ENCODE measurements at regions not wholly inside any gene's neighbourhood (a gene's known extent, or its start where the extent isn't known, plus 50 kb on each side); places are given as distances from the start of the nearest gene placed in this dataset.

- TF ChIP-seq CTCF (IDR thresholded peaks at IDR 0.05; ENCODE audit: control extremely low read depth, extremely low read depth, low read depth, missing control alignments): no peak
- ChIA-PET CTCF (no interaction called here), POLR2A (no interaction called here)
- DNase-seq (ENCODE audit: extremely low spot score): no peak
These were observed 216.8 kb downstream of the NXNL2 start for GRCh38 chr9:88751781-88752180.

GRCh38 chr9:88753691-88754367 is 218.9 kb downstream of the NXNL2 start:
- CTCF ChIA-PET: no interaction called here
- TF ChIP-seq CTCF (IDR thresholded peaks at IDR 0.05; ENCODE audit: control extremely low read depth, extremely low read depth, low read depth, missing control alignments): no peak
- DNase-seq (ENCODE audit: extremely low spot score): no peak
- POLR2A ChIA-PET: no interaction called here

- DNase-seq (ENCODE audit: extremely low spot score): no peak
- CTCF ChIA-PET: no interaction called here
- POLR2A ChIA-PET: no interaction called here
- no peak for TF ChIP-seq CTCF (IDR thresholded peaks at IDR 0.05; ENCODE audit: control extremely low read depth, extremely low read depth, low read depth, missing control alignments)
These were observed 219.5 kb downstream of the NXNL2 start for GRCh38 chr9:88754452-88754851.

- CTCF ChIA-PET: no interaction called here
- no peak for TF ChIP-seq CTCF (IDR thresholded peaks at IDR 0.05; ENCODE audit: control extremely low read depth, extremely low read depth, low read depth, missing control alignments)
- no peak for DNase-seq (ENCODE audit: extremely low spot score)
- POLR2A ChIA-PET: no interaction called here
These were observed 219.9 kb downstream of the NXNL2 start for GRCh38 chr9:88754886-88755285.

GRCh38 chr9:88757406-88758010 is 222.5 kb downstream of the NXNL2 start:
- TF ChIP-seq CTCF (IDR thresholded peaks at IDR 0.05; ENCODE audit: control extremely low read depth, extremely low read depth, low read depth, missing control alignments): no peak
- no peak for DNase-seq (ENCODE audit: extremely low spot score)
- ChIA-PET CTCF (interaction anchor here (0.6 to 1.0 kb wide), 2 partner anchors 12 to 14 kb away, joined by 3 read pairs; no protein-coding TSS in a partner anchor), POLR2A (no interaction called here)

GRCh38 chr9:88759364-88759763 is 224.4 kb downstream of the NXNL2 start:
- CTCF ChIA-PET: no interaction called here
- POLR2A ChIA-PET: no interaction called here
- no peak for DNase-seq (ENCODE audit: extremely low spot score)
- TF ChIP-seq CTCF (IDR thresholded peaks at IDR 0.05; ENCODE audit: control extremely low read depth, extremely low read depth, low read depth, missing control alignments): no peak

All from GM10248 (cell line).